ENCODE measurements at regions not wholly inside any gene's neighbourhood (a gene's known extent, or its start where the extent isn't known, plus 50 kb on each side); places are given as distances from the start of the nearest gene placed in this dataset.

GRCh38 chr2:220682616-220683015 is 889.5 kb downstream of the EPHA4 start:
- TF ChIP-seq, protein P1, sequence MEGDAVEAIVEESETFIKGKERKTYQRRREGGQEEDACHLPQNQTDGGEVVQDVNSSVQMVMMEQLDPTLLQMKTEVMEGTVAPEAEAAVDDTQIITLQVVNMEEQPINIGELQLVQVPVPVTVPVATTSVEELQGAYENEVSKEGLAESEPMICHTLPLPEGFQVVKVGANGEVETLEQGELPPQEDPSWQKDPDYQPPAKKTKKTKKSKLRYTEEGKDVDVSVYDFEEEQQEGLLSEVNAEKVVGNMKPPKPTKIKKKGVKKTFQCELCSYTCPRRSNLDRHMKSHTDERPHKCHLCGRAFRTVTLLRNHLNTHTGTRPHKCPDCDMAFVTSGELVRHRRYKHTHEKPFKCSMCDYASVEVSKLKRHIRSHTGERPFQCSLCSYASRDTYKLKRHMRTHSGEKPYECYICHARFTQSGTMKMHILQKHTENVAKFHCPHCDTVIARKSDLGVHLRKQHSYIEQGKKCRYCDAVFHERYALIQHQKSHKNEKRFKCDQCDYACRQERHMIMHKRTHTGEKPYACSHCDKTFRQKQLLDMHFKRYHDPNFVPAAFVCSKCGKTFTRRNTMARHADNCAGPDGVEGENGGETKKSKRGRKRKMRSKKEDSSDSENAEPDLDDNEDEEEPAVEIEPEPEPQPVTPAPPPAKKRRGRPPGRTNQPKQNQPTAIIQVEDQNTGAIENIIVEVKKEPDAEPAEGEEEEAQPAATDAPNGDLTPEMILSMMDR (IDR thresholded peaks at IDR 0.05) = no peak
- TF ChIP-seq POLR2A (IDR thresholded peaks at IDR 0.05) = no peak

All from thyroid gland (tissue), 4 donors.